B cell (primary cell): ENCODE measurements at regions not wholly inside any gene's neighbourhood (a gene's known extent, or its start where the extent isn't known, plus 50 kb on each side); places are given as distances from the start of the nearest gene placed in this dataset.

ENCODE experiments used
- CTCF ChIP-seq: fragments of 200-600 bp; IDR thresholded peaks from one replicate; pipeline ENCODE4 v1.8.0; 2022; ENCODE audit warnings: antibody characterized with exemption, mild to moderate bottlenecking
- EZH2 ChIP-seq: IDR thresholded peaks from 2 replicates; pipeline ENCODE4 v1.6.1; 2012; ENCODE audit warnings: borderline replicate concordance, low read depth, mild to moderate bottlenecking, moderate library complexity, low read length; ENCODE audit not compliant: insufficient read depth, poor library complexity, severe bottlenecking

GRCh38 chr9:7454624-7455023, 345.0 kb downstream of the DMAC1 start:
- TF ChIP-seq EZH2, result no peak
- TF ChIP-seq CTCF, result no peak
